ENCODE measurements at regions not wholly inside any gene's neighbourhood (a gene's known extent, or its start where the extent isn't known, plus 50 kb on each side); places are given as distances from the start of the nearest gene placed in this dataset.

DNA sequence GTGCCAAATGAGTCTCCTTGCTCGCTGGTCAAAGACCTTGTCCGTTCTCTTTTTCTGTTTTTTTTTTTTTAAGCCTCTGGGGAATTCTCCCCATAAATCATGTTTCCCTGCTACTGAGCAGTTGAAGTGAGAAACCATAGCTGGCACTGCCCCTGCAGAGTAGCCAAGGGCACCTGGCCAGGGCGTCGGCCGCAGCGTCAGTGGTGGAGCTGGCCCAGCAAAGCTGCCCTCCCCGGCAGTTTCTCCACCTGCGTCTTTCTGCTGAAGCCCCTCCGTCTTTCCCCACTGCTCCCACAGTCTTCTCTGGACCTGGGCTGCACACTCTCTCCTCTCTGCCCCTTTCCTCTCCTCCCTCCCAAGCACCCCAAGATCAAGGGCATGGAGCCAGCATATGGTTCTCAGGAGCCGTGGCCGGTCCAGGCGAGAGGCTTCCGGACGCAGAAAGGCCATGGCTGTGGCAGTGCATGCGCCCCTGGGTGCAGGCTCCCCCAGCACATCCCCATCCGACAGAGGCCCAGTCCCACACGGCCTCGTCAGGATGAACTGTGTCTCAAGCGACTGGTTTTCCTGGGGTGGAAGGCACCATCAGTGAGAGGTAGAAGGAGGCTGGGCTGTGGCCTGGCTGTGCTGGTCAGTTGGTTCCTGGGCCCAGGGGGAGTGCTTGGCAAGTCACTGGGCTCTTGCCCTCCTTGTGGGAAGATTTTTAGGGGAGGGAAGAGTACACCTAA, 218.1 kb downstream of the ERMARD start:
- H3K9ac ChIP-seq (ENCODE audit: insufficient read length, low read depth), result no peak overlapping the region
- H3K4me3 ChIP-seq (ENCODE audit: insufficient read length, low read depth), result no peak overlapping the region
- H3K4me1 ChIP-seq (ENCODE audit: insufficient read depth, insufficient read length), result peaks cover 7% of the 10 kb centered on the region
- H3K9me3 ChIP-seq (ENCODE audit: insufficient read depth, low read length), result peaks cover 14% of the 10 kb centered on the region; the same call in 1 of the 2 replicates
- no peaks in the 10 kb centered on the region for H3K27me3 ChIP-seq (ENCODE audit: insufficient read depth, insufficient read length)
- TF ChIP-seq ZNF274 (IDR thresholded peaks at IDR 0.05; ENCODE audit: low read depth, low read length) (no peak), YY1 (IDR thresholded peaks at IDR 0.05; ENCODE audit: insufficient read depth, insufficient read length) (no peak), SUZ12 (IDR thresholded peaks at IDR 0.05; ENCODE audit: extremely low read depth, insufficient read depth, insufficient read length) (no peak)
- H3K36me3 ChIP-seq (ENCODE audit: insufficient read depth, insufficient read length, low read length), result no peaks in the 10 kb centered on the region
- DNase-seq (ENCODE audit: low read depth, low spot score), result no peak

DNA sequence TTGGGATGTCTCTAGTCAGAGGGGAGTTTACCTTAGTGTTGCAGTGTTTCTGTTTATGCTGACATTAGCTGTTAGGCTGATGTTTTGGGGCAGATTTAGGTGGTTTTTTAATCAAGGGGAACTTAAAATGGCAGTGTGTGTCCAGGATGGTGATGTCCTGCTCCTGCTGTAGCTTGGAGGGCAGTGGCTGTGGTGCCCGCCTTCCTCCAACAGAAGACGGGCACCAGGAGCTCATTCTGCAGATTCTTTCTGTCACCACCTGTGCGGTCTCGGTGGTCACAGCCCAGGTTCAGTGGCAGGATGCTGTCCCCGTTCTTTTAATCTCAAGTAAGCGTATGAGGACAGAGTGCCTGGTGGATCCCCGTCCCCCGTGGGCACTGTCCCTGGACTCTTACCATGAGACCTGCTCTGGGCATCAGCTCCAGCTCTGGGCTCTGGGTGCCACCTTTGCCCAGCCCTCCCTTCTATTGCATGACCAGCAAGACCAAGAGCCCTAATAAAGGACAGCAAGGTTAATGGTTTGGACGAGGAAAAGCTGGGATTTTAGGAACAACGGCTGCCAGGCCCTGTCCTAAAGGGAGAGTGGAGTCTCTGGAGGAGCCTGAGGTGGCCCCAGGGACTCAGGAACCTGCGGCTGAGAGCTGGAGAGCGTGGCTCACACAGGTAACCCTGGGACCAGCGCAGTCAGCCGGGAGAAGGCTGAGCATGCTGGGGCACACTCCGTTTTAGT, 217.3 kb downstream of the ERMARD start:
- TF ChIP-seq ZNF274 (IDR thresholded peaks at IDR 0.05; ENCODE audit: low read depth, low read length) (no peak), SUZ12 (IDR thresholded peaks at IDR 0.05; ENCODE audit: extremely low read depth, insufficient read depth, insufficient read length) (no peak), YY1 (IDR thresholded peaks at IDR 0.05; ENCODE audit: insufficient read depth, insufficient read length) (no peak)
- Histone ChIP-seq H3K4me3 (ENCODE audit: insufficient read length, low read depth) (no peak overlapping the region), H3K36me3 (ENCODE audit: insufficient read depth, insufficient read length, low read length) (no peaks in the 10 kb centered on the region), H3K4me1 (ENCODE audit: insufficient read depth, insufficient read length) (peaks cover 7% of the 10 kb centered on the region), H3K27me3 (ENCODE audit: insufficient read depth, insufficient read length) (no peaks in the 10 kb centered on the region), H3K9ac (ENCODE audit: insufficient read length, low read depth) (no peak overlapping the region), H3K9me3 (ENCODE audit: insufficient read depth, low read length) (peaks cover 14% of the 10 kb centered on the region; the same call in 1 of the 2 replicates)
- no peak for DNase-seq (ENCODE audit: low read depth, low spot score)

DNA sequence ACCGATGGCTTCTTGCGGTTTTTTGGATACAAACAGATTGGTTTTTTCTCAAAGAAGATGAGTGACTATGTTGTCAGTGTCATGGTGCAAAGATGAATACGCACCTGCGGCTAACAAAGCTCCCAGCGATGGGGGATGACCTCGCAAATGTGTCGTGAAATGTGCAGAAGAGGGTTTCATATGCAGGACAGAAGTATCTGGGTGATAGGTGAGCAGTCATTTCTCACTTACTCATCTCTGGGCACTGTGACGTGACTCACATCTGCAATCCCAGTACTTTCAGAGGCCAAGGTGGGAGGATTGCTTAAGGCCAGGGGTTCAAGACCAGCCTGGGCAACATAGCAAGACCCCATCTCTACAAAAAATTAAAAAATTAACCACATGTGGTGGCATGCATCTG, 216.3 kb downstream of the ERMARD start:
- TF ChIP-seq YY1 (IDR thresholded peaks at IDR 0.05; ENCODE audit: insufficient read depth, insufficient read length) (no peak), ZNF274 (IDR thresholded peaks at IDR 0.05; ENCODE audit: low read depth, low read length) (no peak), SUZ12 (IDR thresholded peaks at IDR 0.05; ENCODE audit: extremely low read depth, insufficient read depth, insufficient read length) (no peak)
- H3K36me3 ChIP-seq (ENCODE audit: insufficient read depth, insufficient read length, low read length), result no peaks in the 10 kb centered on the region
- no peak for DNase-seq (ENCODE audit: low read depth, low spot score)
- H3K4me3 ChIP-seq (ENCODE audit: insufficient read length, low read depth), result no peak overlapping the region
- H3K9ac ChIP-seq (ENCODE audit: insufficient read length, low read depth), result no peak overlapping the region
- H3K4me1 ChIP-seq (ENCODE audit: insufficient read depth, insufficient read length), result peaks cover 7% of the 10 kb centered on the region
- peaks cover 5% of the 10 kb centered on the region for H3K27me3 ChIP-seq (ENCODE audit: insufficient read depth, insufficient read length)
- H3K9me3 ChIP-seq (ENCODE audit: insufficient read depth, low read length), result peaks cover 14% of the 10 kb centered on the region; the same call in 1 of the 2 replicates

DNA sequence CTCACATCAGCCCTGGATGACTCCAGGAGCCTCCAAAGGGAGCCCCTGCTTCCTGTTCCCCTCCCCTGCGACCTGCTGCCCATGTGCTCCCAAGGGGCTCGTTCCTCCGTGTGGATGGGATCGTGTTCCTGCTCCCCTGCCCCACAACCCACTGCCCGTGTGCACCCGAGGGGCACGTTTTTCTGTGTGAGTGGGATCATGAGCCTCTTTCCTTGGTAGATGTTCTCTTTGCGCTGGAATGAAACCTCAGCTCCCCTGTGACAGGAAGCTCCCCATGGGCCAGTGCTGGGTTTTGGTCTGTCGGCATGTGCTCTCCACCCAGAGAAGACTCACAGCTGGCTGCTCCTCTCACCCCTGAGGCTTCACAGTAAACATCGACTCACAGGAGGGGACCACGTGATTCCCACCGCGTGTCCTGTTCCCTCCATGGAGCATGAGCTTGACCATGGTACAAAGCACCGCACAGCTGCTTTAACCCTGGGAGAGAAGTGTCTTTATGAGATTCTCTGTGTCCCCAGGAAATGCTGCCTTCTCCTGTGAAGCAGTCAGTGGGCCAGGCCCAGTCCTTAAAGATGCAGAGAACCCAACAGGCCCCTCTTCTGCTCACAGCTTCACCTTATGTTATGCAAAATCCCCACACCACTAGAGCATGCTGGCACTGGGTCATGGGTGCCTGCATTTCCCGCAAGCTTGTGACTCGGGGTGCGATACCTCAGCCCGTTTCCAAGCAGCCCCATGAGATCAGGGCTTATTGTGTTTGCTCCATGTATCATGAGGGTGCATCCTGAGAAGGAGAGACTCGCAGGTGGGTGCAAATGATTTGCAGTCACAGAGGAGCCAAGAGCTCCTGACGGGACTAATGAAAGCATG, 215.1 kb downstream of the ERMARD start:
- Histone ChIP-seq H3K9ac (ENCODE audit: insufficient read length, low read depth) (no peak overlapping the region), H3K4me3 (ENCODE audit: insufficient read length, low read depth) (no peak overlapping the region), H3K9me3 (ENCODE audit: insufficient read depth, low read length) (peaks cover 14% of the 10 kb centered on the region; the same call in 1 of the 2 replicates), H3K4me1 (ENCODE audit: insufficient read depth, insufficient read length) (peaks cover 7% of the 10 kb centered on the region), H3K36me3 (ENCODE audit: insufficient read depth, insufficient read length, low read length) (no peaks in the 10 kb centered on the region), H3K27me3 (ENCODE audit: insufficient read depth, insufficient read length) (peaks cover 11% of the 10 kb centered on the region)
- TF ChIP-seq ZNF274 (IDR thresholded peaks at IDR 0.05; ENCODE audit: low read depth, low read length) (no peak), SUZ12 (IDR thresholded peaks at IDR 0.05; ENCODE audit: extremely low read depth, insufficient read depth, insufficient read length) (no peak), YY1 (IDR thresholded peaks at IDR 0.05; ENCODE audit: insufficient read depth, insufficient read length) (no peak)
- no peak for DNase-seq (ENCODE audit: low read depth, low spot score)

DNA sequence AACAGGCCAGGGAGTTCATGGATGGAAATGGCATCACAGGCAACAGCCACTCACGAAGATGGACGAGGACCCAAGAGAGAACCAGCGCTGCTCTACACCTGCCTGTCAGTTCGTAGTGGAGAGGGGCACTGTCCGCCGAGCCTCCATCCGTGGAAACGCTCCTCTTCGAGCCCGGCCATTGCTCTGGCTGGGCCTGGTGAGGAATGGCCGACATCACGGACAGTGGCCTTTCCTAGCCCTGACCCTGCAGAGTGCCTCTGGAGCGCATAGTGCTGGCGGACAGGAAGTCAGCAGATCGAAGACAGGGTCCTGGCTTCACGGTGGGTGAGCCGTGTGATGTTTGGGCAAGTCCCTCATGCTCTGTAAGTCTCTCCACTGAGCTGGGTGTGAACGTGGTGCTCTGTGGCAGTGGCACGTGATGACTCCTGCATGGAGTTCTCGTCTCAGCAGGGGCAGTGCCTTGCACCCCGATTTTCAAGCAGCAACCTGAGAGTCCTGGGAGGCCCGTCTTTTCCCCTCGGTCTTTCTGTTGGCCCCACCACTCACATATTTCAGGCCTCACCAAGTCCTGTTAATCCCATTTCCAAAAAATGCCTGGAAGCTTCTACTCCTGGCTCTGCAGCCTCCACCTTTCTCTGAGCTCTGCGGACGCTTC, 214.4 kb downstream of the ERMARD start:
- H3K9ac ChIP-seq (ENCODE audit: insufficient read length, low read depth), result no peak overlapping the region
- peaks cover 11% of the 10 kb centered on the region for H3K27me3 ChIP-seq (ENCODE audit: insufficient read depth, insufficient read length)
- peaks cover 4% of the 10 kb centered on the region for H3K4me1 ChIP-seq (ENCODE audit: insufficient read depth, insufficient read length)
- H3K4me3 ChIP-seq (ENCODE audit: insufficient read length, low read depth), result no peak overlapping the region
- DNase-seq (ENCODE audit: low read depth, low spot score), result no peak
- peaks cover 14% of the 10 kb centered on the region; the same call in 1 of the 2 replicates for H3K9me3 ChIP-seq (ENCODE audit: insufficient read depth, low read length)
- no peaks in the 10 kb centered on the region for H3K36me3 ChIP-seq (ENCODE audit: insufficient read depth, insufficient read length, low read length)
- TF ChIP-seq YY1 (IDR thresholded peaks at IDR 0.05; ENCODE audit: insufficient read depth, insufficient read length), result no peak
- TF ChIP-seq ZNF274 (IDR thresholded peaks at IDR 0.05; ENCODE audit: low read depth, low read length), result no peak
- no peak for TF ChIP-seq SUZ12 (IDR thresholded peaks at IDR 0.05; ENCODE audit: extremely low read depth, insufficient read depth, insufficient read length)

DNA sequence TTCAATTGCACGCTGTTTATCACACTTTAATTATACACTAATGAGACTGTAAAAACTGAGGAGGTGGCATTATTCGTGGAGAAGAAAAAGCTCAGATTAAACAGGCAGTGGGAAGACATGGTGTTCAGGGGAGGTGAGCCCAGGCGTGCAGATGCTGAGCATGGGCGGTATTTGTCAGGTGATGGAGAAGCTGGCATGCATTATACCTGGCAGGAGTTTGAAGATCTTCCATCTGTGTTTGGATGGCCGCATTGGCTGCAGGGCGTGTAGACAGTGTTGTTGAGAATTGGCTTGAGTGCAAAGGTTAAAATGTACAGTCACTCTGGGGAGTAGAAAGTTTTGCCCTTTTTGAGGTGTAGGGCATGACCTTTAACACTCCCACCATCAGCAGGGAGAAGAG, 213.8 kb downstream of the ERMARD start:
- Histone ChIP-seq H3K9me3 (ENCODE audit: insufficient read depth, low read length) (peaks cover 14% of the 10 kb centered on the region; the same call in 1 of the 2 replicates), H3K36me3 (ENCODE audit: insufficient read depth, insufficient read length, low read length) (no peaks in the 10 kb centered on the region), H3K9ac (ENCODE audit: insufficient read length, low read depth) (no peak overlapping the region), H3K4me1 (ENCODE audit: insufficient read depth, insufficient read length) (peaks cover 2% of the 10 kb centered on the region), H3K27me3 (ENCODE audit: insufficient read depth, insufficient read length) (peaks cover 11% of the 10 kb centered on the region), H3K4me3 (ENCODE audit: insufficient read length, low read depth) (no peak overlapping the region)
- TF ChIP-seq ZNF274 (IDR thresholded peaks at IDR 0.05; ENCODE audit: low read depth, low read length), result no peak
- no peak for TF ChIP-seq YY1 (IDR thresholded peaks at IDR 0.05; ENCODE audit: insufficient read depth, insufficient read length)
- no peak for TF ChIP-seq SUZ12 (IDR thresholded peaks at IDR 0.05; ENCODE audit: extremely low read depth, insufficient read depth, insufficient read length)
- DNase-seq (ENCODE audit: low read depth, low spot score), result no peak

Measured in NT2/D1 (cell line).